Dedifferentiated amniotic fluid mesenchymal stem cell (primary cell): ENCODE measurements at regions not wholly inside any gene's neighbourhood (a gene's known extent, or its start where the extent isn't known, plus 50 kb on each side); places are given as distances from the start of the nearest gene placed in this dataset.
A peak's percentile ranks its signal among the peaks of the same experiment; 100 is the strongest.
"Not testable (repeated sequence)": the region's sequence is repeated elsewhere in the genome, so short reads cannot be mapped to it uniquely, and the experiment has no call there.

Source experiments
- DNase-seq: peaks from one replicate; pipeline ENCODE4 v3.0.0-alpha.2; 2016; ENCODE audit errors: extremely low spot score

DNA sequence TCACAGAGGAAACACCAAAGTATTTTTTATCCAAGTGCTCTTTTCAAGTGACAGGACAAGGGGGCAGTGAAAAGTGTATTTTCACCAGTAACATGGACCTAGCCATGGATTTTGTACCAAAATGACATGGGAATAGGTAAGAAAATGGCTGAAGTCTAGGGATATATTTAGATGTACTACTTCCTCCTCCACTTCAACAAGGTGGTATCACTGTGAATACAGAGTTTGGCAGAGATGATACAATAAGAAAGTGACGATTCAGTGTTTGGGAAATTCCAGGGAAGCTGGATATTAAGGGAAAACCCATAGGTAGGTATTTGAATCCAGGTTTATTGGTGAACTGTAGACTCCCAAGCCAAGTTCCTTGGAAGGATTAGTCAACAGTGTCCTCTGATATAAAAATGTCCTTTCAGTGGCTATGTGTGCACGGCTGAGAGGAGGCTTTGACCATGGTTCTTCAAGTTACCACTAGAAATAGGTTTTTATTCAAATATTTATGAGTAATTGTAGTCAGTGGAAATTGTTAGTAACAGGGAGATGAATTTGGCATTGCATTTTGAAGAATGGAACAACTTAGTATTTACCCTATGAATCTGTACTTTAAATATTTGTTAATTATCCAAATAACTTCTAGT is 356.0 kb upstream of the CITED2 start:
- DNase-seq = no peak

DNA sequence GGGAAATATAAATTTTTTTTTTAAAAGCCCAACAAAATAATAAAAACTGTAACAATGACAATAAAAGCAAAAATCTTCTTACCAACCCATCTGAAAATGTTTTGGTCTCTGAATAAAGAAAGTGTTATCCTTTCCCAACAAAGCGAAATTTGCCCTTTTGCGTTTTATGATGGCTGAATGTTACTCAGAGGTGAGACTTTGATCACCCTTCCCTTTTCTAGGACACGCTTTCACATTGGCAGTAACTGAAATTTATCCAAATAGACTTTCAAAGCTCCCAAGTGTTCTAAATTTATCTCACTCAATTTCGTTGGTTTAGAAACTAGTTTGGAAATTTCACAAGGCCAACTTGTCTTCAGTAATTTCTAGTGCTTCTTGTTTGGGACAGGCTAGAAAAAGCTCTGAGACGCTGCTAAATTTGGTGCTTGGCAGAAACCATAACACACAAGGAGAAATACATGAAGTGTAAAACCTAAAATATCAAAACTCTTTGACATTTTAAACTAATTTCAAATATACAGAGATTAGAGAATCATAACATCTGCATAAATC is 354.5 kb upstream of the CITED2 start:
- no peak for DNase-seq

DNA sequence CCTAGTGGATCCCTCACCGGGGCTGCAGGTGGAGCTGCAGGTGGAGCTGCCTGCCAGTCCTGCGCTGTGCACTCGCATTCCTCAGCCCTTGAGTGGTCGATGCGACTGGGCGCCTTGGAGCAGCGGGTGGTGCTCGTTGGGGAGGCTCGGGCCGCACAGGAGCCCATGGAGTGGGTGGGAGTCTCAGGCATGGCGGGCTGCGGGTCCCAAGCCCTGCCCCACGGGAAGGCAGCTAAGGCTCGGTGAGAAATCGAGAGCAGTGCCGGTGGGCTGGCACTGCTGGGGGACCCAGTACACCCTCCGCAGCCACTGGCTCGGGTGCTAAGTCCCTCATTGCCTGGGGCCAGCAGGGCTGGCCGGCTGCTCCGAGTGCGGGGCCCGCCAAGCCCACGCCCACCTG is 351.8 kb upstream of the CITED2 start:
- not testable (repeated sequence) for DNase-seq

DNA sequence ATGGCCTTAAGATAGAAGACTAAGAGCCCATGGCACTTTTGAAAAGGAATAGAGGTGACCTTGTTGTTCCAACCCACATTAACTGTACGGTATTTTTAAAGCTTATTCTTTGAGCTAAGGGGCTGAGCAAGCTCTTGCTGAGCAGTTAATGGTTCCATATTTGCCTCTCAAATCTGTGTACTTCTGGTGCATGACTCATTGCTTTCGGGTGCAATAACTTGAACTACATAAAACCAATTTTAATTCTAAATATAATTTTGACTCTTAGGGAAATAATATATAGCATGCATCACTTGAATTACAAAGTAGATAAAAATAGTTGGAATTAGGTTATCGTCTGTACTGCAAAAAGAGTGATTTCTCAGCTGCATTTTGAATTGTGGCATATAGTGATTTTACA is 348.1 kb upstream of the CITED2 start:
- DNase-seq = no peak

DNA sequence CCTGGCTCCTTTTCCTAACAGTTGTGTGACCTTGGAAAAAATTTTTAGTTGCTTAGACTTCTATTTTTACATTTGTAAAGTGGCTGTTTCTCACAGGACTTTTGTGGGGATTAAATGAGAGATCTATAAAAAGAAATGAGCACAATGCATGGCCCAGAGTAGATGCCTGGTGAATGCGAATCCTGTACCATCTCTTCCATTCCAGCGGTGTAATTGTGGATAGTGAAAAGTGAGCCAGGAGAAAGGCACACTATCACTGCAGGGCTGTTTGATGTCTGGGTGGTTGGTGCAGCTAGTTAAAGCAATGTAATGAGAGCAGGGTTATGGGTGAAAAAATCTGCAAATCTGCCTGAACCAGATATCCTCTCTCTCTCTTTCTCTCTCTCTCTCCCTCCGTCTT is 347.5 kb upstream of the CITED2 start:
- DNase-seq = no peak

DNA sequence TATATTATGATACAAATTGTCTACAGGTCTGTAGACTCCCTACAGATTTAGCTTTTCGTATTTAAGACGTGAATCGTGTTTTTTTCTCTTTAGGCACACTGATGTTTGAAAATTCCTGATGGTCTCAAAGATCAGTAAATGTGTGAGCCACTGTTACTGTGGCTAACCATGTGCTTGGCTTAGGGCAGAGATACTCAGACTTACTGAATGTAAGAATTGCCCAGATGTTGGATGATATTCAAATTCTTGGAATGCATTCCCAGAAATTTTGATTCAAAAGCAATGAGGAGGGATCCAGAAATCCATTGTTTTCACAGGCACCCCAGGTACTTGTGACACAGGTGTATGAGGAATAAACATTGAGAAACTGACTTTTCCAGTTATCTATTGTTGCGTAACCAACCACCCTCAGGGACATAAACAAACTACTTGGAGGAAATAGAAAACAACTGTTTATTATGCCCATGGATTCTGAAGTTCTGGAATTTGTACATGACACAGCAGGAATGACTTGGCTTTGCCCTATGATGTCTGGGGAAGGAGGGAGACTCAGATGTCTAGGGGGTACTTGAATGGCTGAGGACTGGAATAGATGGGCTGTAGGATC is 339.6 kb upstream of the CITED2 start:
- no peak for DNase-seq

DNA sequence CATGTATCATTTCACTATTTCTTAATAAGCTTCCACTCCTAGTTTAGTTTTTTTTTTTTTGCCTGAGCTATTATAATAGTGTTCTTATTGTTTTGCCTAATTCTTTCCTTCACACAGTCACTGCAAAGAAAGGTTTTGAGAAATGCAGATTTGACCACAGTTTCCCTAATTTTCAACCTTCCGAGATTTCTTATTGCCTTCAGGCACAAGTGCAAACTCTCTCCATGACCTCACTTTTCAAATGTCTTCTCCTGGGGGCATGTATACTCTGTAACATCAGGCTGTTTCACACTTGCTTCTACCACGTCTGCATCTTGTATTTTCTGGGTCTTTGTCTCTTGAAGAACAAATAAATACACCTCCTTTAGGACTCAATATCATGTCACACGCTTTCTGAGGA is 339.0 kb upstream of the CITED2 start:
- DNase-seq = no peak

DNA sequence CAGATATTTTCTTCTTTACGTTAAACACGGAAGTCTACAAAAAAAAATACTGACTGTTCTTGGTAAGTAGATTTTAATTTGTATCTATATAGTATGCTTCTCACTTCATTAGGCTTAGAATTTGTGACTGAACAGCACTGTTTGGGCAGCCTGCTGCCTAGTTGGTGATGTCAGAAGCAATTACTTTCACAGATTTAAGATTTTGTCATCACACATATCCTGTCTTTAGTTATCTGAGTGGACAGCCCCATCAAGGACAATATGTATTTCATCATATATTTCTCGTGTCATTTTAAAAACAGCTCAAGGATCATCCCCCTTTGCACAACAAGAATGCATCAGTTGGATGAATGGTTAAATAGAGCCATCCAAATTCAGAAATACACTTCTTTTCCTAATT is 338.4 kb upstream of the CITED2 start:
- DNase-seq = no peak

DNA sequence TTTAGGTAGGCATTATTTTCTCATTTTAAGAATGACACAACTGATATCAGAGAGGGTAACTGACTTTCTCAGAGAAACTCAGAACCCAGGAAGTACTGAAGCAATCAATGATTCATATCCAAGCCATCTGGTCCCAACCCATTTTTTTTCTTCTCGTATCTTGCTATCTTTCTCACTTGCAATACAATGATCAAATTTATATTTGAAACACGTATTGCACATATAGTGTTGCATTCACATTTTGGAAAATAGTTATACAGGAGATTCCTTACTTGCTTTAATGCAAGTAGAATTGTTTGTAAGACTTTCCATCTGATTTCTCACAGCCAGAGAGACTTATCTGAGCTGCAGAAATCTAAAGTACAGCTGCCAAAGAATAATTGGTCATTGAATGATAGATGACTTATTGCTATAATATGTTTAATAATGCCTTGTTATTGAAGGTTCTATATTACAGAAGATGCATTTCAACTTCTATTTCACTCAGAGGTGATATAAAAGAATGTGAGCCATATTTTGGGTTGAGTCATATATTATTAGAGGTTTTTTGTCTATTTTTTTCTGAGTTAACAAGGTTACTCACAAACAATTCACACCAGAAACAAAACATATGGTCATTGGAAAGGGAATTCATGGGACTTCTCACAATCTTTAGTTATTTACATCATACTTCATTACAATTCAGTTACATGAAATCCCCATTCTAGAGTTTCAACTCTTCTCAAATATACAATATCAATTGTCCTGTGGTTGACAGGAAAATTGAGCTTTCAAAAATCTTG is 337.5 kb upstream of the CITED2 start:
- DNase-seq = no peak

DNA sequence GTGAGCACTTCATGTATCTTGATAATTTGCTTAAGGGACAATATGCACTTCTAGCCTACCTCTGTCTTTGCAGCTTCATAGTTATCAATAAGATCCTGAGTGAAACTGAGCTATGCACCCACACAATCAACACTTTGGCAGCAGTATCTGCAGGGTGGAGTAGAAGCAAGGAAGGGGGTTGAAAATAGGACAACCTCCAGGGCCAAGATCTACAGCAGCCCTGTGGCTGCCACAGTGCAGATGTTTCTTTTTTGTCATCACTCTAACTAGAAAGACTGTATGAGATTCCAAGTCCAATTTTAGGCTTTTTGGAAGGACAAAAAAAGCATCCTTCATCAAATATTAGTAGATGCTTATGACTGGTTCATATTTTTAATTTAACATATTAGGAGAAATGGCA is 336.1 kb upstream of the CITED2 start:
- no peak for DNase-seq

DNA sequence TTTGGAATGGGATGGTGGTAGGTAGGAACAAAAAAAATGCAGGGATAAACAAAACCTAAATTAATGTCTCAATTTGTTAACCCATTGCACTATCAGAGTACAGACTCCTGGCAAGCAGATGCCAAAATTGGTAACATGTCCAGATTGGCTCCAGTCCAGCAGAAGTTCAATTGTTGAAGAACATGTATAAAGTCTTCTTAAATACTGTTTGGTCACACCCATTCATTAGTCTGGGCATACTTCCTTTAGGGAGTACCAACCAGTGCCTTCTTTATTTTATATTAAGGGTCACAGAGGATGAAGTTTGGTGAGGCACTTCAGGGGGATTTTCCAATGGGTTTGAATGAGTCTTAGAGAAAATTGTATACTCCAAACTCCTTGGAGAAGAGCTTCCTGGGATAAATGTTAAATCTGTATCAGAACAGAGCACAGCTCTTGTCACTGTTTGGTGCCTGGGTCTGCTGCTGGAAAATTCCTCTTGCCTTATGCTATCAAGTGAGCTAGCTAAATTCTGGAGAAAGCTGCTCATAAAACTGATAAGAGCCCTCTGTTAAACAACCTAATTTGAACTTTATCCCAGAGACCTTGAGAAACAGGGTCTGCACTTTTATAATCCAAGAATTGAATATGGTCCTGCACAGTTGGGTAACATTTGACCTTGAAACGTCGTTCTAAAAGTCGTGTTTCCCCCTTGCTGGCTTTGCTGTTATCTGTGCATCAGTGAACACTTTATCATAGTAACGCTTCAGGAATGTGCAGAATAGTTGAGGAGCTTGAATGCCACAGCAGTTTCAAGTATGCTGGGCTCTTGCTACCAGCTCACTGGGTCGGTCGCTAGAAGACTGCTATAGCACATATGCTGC is 334.1 kb upstream of the CITED2 start:
- DNase-seq = peak; percentile 91

DNA sequence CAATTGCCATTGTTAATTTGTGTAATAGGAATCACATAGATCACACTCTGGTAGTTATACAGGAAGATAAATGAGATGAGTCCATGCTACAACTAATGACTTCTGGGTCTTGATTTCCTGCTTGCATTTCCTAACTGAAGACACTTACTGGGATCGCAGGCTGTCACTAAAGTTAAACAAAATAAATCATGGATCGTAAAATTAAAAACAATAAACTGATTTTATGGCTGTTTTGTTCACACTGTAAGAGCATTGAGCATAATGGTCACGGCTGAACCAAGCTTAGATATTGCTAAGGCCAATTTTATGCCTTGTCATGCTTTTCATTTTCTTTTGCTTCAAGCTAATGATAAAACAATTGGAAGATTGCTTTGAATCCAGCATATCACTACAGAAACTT is 332.5 kb upstream of the CITED2 start:
- no peak for DNase-seq

DNA sequence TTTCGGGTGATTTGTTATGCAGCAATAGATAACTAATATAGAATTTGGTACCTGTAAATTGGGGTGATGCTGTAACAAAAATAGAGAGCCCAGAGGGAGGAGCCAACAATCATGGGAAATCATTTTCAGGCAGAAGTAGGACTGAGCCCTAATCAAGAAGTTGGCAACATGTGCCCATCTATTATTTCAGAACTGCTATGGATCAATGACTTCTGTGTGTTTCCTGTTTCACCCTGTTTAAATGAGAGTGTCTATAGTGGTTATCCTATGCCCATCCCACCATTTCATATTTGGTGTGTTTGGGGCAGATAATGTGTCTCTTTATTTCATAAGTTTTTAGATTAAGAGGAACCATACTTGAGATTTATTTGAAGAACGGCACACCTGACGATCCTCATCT is 330.8 kb upstream of the CITED2 start:
- DNase-seq = no peak

DNA sequence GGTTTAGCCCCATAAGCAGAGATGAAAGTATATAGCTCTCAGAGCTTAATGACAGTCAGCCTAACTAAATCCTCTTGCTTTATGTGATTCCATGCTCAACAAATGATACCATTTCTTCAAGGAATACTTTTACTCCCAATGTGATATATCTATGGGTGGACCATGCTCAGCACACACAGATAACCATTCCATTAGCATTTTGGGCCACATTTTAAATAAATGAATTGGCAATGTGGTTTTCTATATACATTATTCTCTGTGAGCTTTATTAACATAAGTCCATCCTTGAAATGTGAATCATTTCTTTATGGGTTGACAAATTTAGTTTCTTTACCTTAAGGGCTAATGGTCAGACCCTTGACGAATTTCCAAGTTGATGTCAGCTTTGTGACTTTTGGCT is 329.3 kb upstream of the CITED2 start:
- no peak for DNase-seq

DNA sequence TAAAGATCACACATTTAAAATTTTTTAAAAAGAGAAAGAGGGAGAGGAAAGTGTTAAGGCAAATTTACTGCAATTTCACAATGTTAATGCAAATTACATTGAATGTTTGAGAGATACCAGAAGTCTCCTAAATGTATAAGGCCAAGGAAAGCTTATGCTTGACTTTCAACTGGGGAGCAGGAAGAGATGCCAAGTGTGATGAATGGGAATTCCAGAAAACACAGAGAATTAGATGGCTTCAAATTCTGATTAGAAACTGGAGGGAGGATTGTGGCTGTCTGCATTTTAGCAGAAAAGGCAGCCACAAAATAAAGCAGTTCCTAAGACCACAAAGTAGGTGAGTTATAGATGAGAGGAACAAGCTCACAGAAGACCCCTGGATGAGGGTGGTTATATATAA is 328.3 kb upstream of the CITED2 start:
- no peak for DNase-seq

DNA sequence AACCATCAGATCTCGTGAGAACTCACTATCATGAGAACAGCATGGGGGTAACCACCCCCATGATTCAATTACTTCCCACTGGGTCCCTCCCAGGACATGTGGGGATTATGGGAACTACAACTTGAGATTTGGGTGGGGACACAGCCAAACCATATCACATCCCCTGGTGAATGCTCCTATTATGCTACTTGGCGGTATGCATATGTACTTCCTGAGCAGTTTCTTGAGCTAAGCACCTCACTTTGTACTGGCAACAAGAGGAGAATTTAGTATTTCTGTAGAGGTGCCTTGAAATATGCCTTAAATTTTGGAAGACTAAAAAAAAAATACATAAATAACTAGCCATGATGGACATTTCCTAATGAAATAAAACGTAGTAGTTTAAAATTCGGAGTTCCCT is 327.2 kb upstream of the CITED2 start:
- no peak for DNase-seq

DNA sequence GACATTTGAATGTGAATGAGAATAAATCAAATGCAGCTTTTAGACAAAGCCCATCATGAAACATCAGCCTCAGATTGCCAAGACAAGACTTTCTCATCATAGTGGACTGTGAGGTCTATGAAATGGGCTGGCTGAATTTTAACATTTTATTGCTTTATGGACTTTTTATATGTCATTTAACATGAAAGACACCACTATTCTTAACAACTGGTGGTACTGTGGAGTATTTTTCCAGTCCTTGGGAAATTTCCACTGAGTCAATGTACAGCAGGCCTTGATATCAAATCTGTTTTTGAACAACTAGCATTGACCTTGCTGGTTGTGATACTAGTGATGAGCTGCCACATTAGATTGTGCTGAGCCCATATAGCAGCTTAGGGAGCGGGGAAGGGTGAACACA is 326.6 kb upstream of the CITED2 start:
- no peak for DNase-seq

DNA sequence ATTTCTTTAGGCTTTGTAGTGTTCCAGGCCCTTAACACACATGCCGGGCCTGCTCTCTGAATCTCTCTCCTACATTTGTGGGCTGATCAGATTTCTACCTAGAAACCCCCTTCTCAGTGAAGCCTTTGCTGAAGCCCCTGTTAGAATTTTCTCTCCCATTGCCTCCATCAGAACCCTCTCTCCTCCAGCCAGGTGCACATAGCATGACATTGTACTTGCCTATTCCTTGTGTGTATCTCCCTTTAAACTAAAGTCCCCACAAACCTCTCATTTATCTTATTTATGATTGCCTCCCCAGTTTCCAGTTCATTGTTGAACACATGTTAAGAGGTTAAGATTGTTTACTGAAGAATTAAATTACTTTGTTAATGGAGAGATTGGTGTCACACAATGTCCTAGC is 325.5 kb upstream of the CITED2 start:
- no peak for DNase-seq

DNA sequence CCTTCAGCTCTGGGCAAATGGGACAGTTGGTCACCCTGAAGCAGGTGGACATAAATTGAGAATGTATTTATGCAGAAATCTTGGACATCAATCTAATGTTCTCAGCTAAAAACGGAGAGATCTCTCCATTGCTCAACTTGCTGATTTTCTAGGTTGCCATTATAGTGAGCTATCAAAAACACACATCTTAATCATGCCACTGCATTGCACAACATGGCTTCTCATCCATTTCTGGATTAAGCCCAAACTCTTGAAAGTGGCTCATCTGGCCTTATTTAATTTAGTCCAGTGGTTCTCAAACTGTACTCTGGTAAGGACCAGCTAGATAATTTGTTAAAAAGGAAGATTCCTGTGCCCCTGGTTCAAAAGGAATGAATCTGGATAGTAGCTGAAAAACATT is 324.9 kb upstream of the CITED2 start:
- DNase-seq = peak; percentile 40

DNA sequence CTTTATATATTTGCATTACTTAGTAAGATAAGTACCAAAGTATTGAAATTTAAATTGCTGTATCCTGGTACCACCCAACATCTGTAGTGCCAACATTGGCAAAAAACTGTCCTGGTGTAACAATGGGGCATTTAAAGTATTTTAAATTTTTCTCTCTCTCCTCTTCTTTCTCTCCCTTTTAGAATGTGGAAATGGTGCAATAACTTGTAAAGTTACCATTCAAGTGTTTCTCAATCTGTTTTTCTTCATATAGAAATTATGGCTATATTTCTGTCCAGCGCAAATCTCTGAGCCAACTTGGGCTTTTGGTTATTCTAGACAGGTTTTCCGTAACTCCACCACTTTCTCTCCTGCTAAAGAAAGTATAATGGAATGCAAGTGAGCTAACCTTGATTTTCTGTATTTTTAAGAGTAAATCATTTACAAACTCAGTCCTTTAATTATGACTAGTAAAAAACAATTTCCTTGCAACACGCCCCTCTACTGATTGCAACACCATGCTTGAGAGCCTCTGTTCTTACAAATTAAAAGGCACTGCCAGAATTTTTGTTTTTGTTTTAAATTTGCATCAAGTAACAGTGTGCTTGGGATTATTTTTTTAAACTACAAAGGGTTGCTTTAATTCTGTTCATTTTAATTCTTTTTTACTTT is 324.2 kb upstream of the CITED2 start:
- DNase-seq = no peak

DNA sequence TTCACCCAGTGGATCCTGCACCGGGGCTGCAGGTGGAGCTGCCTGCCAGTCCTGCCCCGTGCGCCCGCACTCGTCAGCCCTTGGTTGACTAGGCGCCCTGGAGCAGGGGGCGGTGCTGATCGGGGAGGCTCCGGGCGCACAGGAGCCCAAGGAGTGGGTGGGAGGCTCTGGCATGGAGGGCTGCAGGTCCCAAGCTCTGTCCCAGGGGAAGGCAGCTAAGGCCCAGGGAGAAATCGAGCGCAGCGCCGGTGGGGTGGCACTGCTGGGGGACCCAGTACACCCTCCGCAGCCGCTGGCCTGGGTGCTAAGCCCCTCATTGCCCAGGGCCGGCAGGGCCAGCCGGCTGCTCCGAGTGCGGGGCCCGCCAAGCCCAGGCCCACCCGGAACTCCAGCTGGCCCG is 323.4 kb upstream of the CITED2 start:
- DNase-seq = not testable (repeated sequence)

DNA sequence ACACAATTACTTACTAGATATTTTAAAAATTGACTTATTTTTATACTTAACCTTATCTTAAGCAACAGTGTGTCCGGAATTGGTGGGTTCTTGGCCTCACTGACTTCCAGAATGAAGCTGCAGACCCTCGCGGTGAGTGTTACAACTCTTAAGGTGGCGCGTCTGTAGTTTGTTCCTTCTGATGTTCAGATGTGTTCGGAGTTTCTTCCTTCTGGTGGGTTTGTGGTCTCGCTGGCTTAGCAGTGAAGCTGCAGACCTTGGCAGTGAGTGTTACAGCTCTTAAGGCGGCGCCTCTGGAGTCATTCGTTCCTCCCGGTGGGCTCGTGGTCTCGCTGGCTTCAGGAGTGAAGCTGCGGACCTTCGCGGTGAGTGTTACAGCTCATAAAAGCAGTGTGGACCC is 322.5 kb upstream of the CITED2 start:
- not testable (repeated sequence) for DNase-seq
